Coronary artery (tissue), 2 donors: ENCODE measurements at regions not wholly inside any gene's neighbourhood (a gene's known extent, or its start where the extent isn't known, plus 50 kb on each side); places are given as distances from the start of the nearest gene placed in this dataset.

Experiments
- DNase-seq: peaks from one replicate; pipeline ENCODE4 v3.0.0-alpha.2; 2017; ENCODE audit warnings: low spot score
- H3K27ac ChIP-seq, 2 donors: fragments of 200-600 bp; sonication (generic); one replicate each; pipeline ENCODE4 v1.5.1; 2016 to 2019
- H3K4me3 ChIP-seq: fragments of 200-600 bp; sonication (generic); 2 replicates; pipeline ENCODE4 v1.5.1; 2016; ENCODE audit warnings: mild to moderate bottlenecking, moderate library complexity
- TF ChIP-seq, protein P1 (sequence below): fragments of 200-600 bp; sonication (generic); IDR thresholded peaks from one replicate; pipeline ENCODE4 v1.5.1; 2019; ENCODE audit warnings: antibody characterized with exemption

DNA sequence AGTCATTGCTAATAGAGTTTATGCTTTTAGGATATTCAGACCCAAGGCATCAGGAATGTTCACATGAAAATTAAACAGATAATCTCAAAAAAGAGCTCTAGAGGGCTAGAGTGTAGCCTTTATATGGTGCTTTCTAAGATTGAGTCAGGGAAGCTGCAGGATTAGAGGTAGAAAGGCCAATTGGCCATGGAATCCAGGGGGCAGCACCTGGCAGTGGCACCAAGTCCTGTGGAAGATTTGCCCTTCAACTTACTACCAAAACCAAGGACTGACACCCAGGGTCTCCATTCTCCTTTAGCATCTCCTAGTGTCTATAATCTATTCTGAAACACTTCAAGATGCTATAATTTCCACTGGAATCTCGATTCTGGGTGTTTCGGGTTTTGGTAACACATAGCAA, 112.4 kb downstream of the ACER2 start:
- no peak for DNase-seq
- TF ChIP-seq, protein P1, sequence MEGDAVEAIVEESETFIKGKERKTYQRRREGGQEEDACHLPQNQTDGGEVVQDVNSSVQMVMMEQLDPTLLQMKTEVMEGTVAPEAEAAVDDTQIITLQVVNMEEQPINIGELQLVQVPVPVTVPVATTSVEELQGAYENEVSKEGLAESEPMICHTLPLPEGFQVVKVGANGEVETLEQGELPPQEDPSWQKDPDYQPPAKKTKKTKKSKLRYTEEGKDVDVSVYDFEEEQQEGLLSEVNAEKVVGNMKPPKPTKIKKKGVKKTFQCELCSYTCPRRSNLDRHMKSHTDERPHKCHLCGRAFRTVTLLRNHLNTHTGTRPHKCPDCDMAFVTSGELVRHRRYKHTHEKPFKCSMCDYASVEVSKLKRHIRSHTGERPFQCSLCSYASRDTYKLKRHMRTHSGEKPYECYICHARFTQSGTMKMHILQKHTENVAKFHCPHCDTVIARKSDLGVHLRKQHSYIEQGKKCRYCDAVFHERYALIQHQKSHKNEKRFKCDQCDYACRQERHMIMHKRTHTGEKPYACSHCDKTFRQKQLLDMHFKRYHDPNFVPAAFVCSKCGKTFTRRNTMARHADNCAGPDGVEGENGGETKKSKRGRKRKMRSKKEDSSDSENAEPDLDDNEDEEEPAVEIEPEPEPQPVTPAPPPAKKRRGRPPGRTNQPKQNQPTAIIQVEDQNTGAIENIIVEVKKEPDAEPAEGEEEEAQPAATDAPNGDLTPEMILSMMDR, result no peak
- no peak overlapping the region for H3K27ac ChIP-seq
- no peak overlapping the region for H3K4me3 ChIP-seq

DNA sequence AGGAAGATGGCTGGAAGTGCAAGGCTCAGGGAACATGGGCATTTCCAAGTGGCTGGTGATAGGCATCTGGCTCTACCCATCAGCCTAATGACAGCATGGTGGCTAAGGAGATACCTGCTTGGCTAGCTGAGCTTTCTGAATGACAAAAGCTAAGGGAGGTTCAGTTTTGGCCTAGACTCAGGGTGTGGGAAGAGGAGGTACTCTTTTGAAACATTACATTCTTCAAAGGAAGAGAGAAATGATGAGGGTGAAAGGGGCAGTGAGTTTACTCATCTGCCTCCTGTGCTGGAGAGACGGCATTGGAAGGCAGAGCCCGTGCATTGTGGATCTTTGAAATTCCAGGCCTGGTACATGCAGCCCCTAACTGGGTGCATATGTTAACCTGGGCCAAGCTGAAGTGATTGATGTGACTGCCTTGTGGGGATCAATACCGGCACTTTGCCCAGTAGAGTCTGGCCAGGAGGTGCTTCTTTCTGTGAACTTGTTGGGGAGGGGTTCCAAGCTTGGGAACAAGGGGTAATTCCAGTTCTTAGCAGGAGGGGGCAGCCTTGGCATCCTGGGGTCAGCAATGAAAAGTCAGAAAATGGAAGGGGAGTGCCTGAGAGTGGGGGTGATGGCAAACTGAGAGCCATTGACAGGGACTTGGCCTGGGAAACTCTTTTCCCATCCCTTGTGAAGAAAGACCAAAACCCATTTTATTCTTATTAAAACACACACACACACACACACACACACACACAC, 108.6 kb downstream of the ACER2 start:
- no peak for DNase-seq
- no peak overlapping the region for H3K27ac ChIP-seq
- TF ChIP-seq, protein P1, result no peak
- H3K4me3 ChIP-seq, result no peak overlapping the region

DNA sequence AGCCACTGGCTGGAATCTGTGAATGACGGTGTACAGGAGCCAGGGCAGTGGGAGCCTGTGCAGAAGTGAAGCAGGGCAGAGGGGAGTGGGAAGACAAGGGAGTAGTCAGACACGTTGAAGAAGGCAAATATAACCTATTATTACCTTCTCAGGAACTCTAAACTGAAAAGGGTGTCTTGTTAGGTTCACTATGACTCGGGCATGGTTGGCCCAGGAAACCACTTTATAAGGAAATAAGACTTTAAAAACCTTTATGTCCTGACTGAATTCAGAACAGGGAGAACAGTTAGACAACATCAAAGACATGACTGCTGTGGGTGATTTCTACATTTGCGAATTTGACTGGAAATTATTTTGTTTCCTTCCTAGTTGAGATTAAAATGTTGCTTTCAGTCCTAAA, 107.5 kb downstream of the ACER2 start:
- DNase-seq, result no peak
- Histone ChIP-seq H3K4me3 (no peak overlapping the region), H3K27ac (no peak overlapping the region)
- TF ChIP-seq, protein P1, result no peak

DNA sequence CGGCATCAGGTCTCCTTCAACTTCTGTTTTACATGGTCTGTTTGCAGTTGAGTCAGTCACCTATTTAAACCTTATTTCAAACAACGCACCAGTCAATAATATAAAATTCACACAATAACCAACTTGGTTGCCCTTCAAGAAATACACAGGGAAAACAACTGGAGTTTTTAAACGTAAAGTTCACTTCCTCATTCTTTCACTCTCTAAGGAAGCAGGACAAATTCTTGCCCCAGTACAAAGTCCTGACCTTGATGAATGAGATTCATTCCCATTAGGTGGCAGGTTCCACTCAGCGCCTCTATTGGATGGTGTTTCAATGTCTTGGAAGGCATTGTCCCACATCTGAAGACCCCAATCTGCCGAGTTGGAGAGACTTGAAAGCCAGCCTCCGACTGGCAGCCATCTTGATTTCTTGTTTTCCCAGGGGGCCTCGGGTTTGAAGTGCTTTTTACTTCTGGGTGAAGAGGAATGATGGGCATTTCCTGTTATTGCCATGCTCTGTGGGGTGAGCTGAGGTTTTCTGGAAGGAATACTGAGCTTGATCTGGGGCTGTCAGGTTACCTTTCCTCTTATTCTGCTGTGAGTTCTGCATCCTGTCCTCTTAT, 105.0 kb downstream of the ACER2 start:
- DNase-seq, result no peak
- TF ChIP-seq, protein P1, result no peak
- H3K27ac ChIP-seq, result no peak overlapping the region
- no peak overlapping the region for H3K4me3 ChIP-seq

DNA sequence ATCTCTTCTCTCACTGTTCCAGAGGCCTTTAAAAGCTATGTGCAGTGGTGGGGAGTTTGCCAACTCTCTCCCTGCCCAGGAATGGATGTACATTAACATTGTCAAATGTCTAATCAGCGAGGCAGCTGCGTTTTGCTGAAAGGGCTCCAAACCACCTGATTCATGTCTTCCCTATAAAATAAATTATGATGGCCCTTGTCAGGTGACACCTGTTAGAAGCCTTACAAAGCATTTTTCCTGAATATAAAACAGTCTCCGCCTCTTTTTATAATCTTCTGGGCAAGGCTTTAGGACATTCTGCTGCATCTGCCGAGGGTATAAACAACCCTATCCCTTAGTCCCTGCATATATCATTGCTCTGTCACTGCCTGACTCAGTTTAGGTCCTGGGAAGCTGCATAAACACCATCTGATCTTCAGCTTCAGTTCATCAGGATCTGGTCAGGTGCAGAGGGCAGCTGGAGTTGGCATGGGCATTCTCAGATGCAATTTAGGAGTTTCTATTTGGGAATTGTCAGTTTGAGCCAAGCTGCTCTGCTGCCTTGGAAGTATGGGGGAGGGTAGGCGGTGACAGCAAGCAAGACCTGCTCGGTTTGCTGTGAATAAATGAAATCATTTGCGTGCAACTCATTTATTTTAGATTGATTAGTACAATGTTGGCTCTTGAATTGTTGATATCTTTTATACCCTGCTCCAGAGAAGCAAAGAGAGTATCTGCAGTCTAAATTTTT, 103.5 kb downstream of the ACER2 start:
- no peak for DNase-seq
- H3K4me3 ChIP-seq, result no peak overlapping the region
- TF ChIP-seq, protein P1, result no peak
- H3K27ac ChIP-seq, result no peak overlapping the region

DNA sequence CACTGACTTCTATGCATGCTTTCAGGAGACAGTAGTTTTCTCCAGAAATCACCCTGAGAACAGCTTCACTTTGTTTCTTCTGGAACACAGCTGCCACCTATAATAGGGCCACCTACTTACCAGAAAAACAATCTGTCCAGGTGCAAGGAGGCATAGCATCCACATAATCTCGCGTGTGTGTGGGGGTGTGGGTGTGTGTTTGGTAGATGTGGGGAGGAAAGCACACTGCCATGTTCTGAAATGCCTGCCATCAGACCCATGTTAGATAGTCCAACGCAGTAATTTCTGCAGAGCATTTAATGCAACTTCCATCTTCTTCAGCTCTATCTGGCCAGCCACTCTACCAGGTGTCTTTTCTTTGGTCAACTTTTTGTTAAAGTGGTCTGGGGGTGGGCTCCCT, 102.9 kb downstream of the ACER2 start:
- TF ChIP-seq, protein P1, result no peak
- H3K27ac ChIP-seq, result no peak overlapping the region
- no peak for DNase-seq

More for the DNA sequence above, 102.9 kb downstream of the ACER2 start:
- H3K4me3 ChIP-seq, result no peak overlapping the region
